GM23248 (cell line): ENCODE measurements at regions not wholly inside any gene's neighbourhood (a gene's known extent, or its start where the extent isn't known, plus 50 kb on each side); places are given as distances from the start of the nearest gene placed in this dataset.

ENCODE experiments used
- DNase-seq: peaks from one replicate; pipeline ENCODE4 v3.0.0-alpha.2; 2015
- H2AFZ ChIP-seq: fragments of 200-600 bp; sonication (generic); 2 replicates; pipeline ENCODE4 v1.6.1; 2016; ENCODE audit warnings: antibody characterized with exemption
- H3F3A ChIP-seq: fragments of 200-600 bp; sonication (generic); 2 replicates; pipeline ENCODE4 v1.6.1; 2016; ENCODE audit warnings: mild to moderate bottlenecking, antibody characterized with exemption, mixed run types; ENCODE audit not compliant: insufficient read depth
- H3K27ac ChIP-seq: fragments of 200-600 bp; sonication (generic); 2 replicates; pipeline ENCODE4 v1.5.1; 2016; ENCODE audit warnings: mild to moderate bottlenecking
- H3K27me3 ChIP-seq: fragments of 200-600 bp; sonication (generic); replicated peaks from 2 replicates; pipeline ENCODE4 v1.6.1; 2016; ENCODE audit warnings: mild to moderate bottlenecking; ENCODE audit not compliant: insufficient read depth
- H3K36me3 ChIP-seq: fragments of 200-600 bp; sonication (generic); 2 replicates; pipeline ENCODE4 v1.6.1; 2016; ENCODE audit warnings: low read depth, mild to moderate bottlenecking
- H3K4me1 ChIP-seq: fragments of 200-600 bp; sonication (generic); 2 replicates; pipeline ENCODE4 v1.6.1; 2016; ENCODE audit warnings: mild to moderate bottlenecking; ENCODE audit not compliant: insufficient read depth
- H3K4me2 ChIP-seq: fragments of 200-600 bp; sonication (generic); one replicate; pipeline ENCODE4 v1.6.1; 2016; ENCODE audit warnings: mild to moderate bottlenecking; ENCODE audit not compliant: unreplicated experiment
- H3K4me3 ChIP-seq: fragments of 200-600 bp; sonication (generic); 2 replicates; pipeline ENCODE4 v1.5.1; 2016; ENCODE audit warnings: mild to moderate bottlenecking
- H3K79me2 ChIP-seq: fragments of 200-600 bp; sonication (generic); 2 replicates; pipeline ENCODE4 v1.6.1; 2016; ENCODE audit warnings: mild to moderate bottlenecking; ENCODE audit not compliant: insufficient read depth
- H3K9ac ChIP-seq: fragments of 200-600 bp; sonication (generic); 2 replicates; pipeline ENCODE4 v1.6.1; 2016; ENCODE audit warnings: mild to moderate bottlenecking
- H3K9me2 ChIP-seq: fragments of 200-600 bp; sonication (generic); 2 replicates; pipeline ENCODE4 v1.6.1; 2016; ENCODE audit warnings: mixed run types, mild to moderate bottlenecking, moderate library complexity; ENCODE audit not compliant: insufficient read depth
- H3K9me3 ChIP-seq: fragments of 200-600 bp; sonication (generic); one replicate; pipeline ENCODE4 v1.6.1; 2017; ENCODE audit warnings: low read depth
- H4K20me1 ChIP-seq: fragments of 200-600 bp; sonication (generic); 2 replicates; pipeline ENCODE4 v1.6.0; 2016; ENCODE audit not compliant: insufficient read depth
- EZH2 ChIP-seq: fragments of 200-600 bp; sonication (generic); IDR thresholded peaks from 2 replicates; pipeline ENCODE4 v1.6.1; 2018; ENCODE audit warnings: antibody characterized with exemption, mild to moderate bottlenecking; ENCODE audit not compliant: insufficient read depth, poor library complexity, severe bottlenecking
- EZH2phosphoT487 ChIP-seq: fragments of 200-600 bp; sonication (generic); IDR thresholded peaks from 2 replicates; pipeline ENCODE4 v1.6.1; 2018; ENCODE audit warnings: antibody characterized with exemption, moderate library complexity, mild to moderate bottlenecking, low read depth; ENCODE audit not compliant: insufficient read depth
- WGBS, 2 experiments: methylation state at CpG; one replicate each; pipeline ENCODE4 v1.1.6; 2015 to 2017; ENCODE audit warnings: low lambda C conversion rate in 2 of 2, low coverage in 1 of 2; ENCODE audit errors: missing lambda C conversion rate in 2 of 2; 5-methylcytosine and 5-hydroxymethylcytosine counted together
- in situ Hi-C: fragments of 300-500 bp; cut with MboI; formaldehyde crosslinking; loops from 2 replicates; pipeline ENCODE4 v1.15.0; 2020

- WGBS, 2 experiments, result 96 to 99% methylated on average over 4 of the region's 4 CpGs
- H2AFZ ChIP-seq, result no peak overlapping the region
- TF ChIP-seq EZH2 (no peak), EZH2phosphoT487 (no peak)
Measured at GRCh38 chr3:143206955-143207337, 87.4 kb downstream of the CHST2 start.

GRCh38 chr3:143207338-143207961 is 87.9 kb downstream of the CHST2 start:
- Histone ChIP-seq H2AFZ (no peak overlapping the region), H3K36me3 (no peaks in the 10 kb centered on the region), H3K4me2 (no peak overlapping the region), H3K9me3 (no peaks in the 10 kb centered on the region), H3K79me2 (no peaks in the 10 kb centered on the region), H3K4me3 (no peak overlapping the region), H4K20me1 (no peaks in the 10 kb centered on the region), H3K27me3 (no peaks in the 10 kb centered on the region), H3K27ac (no peak overlapping the region), H3K9ac (no peak overlapping the region), H3K4me1 (0 out of 2 replicates have a peak, but pooled peaks cover 6% of the 10 kb centered on the region), H3F3A (peaks cover 7% of the 10 kb centered on the region; the same call in 1 of the 2 replicates), H3K9me2 (no peaks in the 10 kb centered on the region)
- no peak for TF ChIP-seq EZH2
- no peak for TF ChIP-seq EZH2phosphoT487
- in situ Hi-C loops, result no loop called here
- peak; percentile 48 for DNase-seq
- 68 to 82% methylated on average over 1 of the region's 1 CpG for WGBS, 2 experiments

More at GRCh38 chr3:143206955-143207337, 87.4 kb downstream of the CHST2 start:
- Histone ChIP-seq H3F3A (peaks cover 7% of the 10 kb centered on the region; the same call in 1 of the 2 replicates), H3K4me3 (no peak overlapping the region), H4K20me1 (no peaks in the 10 kb centered on the region), H3K4me2 (no peak overlapping the region), H3K27me3 (no peaks in the 10 kb centered on the region), H3K9ac (no peak overlapping the region), H3K9me3 (no peaks in the 10 kb centered on the region), H3K27ac (no peak overlapping the region), H3K9me2 (no peaks in the 10 kb centered on the region), H3K4me1 (0 out of 2 replicates have a peak, but pooled peaks cover 6% of the 10 kb centered on the region), H3K36me3 (no peaks in the 10 kb centered on the region), H3K79me2 (no peaks in the 10 kb centered on the region)
- DNase-seq, result no peak
- in situ Hi-C loops, result no loop called here

- Histone ChIP-seq H3K9ac (no peak overlapping the region), H4K20me1 (no peaks in the 10 kb centered on the region), H3K36me3 (no peaks in the 10 kb centered on the region), H3K4me2 (no peak overlapping the region), H3K9me3 (no peaks in the 10 kb centered on the region), H3F3A (peaks cover 7% of the 10 kb centered on the region; the same call in 1 of the 2 replicates), H3K79me2 (no peaks in the 10 kb centered on the region), H3K27me3 (no peaks in the 10 kb centered on the region), H2AFZ (no peak overlapping the region), H3K9me2 (no peaks in the 10 kb centered on the region), H3K27ac (no peak overlapping the region), H3K4me1 (0 out of 2 replicates have a peak, but pooled peaks cover 6% of the 10 kb centered on the region), H3K4me3 (no peak overlapping the region)
- 78 to 79% methylated on average over 3 of the region's 3 CpGs for WGBS, 2 experiments
- no peak for DNase-seq
- in situ Hi-C loops, result no loop called here
- TF ChIP-seq EZH2 (no peak), EZH2phosphoT487 (no peak)
Measured at GRCh38 chr3:143208976-143209714, 89.6 kb downstream of the CHST2 start.

GRCh38 chr3:143209715-143210059 is 90.1 kb downstream of the CHST2 start:
- no peak for TF ChIP-seq EZH2phosphoT487
- TF ChIP-seq EZH2, result no peak
- Histone ChIP-seq H3K36me3 (no peaks in the 10 kb centered on the region), H3K79me2 (no peaks in the 10 kb centered on the region), H3K4me3 (no peak overlapping the region), H3K9me2 (no peaks in the 10 kb centered on the region), H3K4me2 (no peak overlapping the region), H4K20me1 (no peaks in the 10 kb centered on the region), H3K27ac (no peak overlapping the region), H3K27me3 (no peaks in the 10 kb centered on the region), H3K4me1 (0 out of 2 replicates have a peak, but pooled peaks cover 6% of the 10 kb centered on the region), H3F3A (peaks cover 7% of the 10 kb centered on the region; the same call in 1 of the 2 replicates), H3K9ac (no peak overlapping the region), H2AFZ (no peak overlapping the region), H3K9me3 (no peaks in the 10 kb centered on the region)
- in situ Hi-C loops, result no loop called here
- 64% methylated on average over 4 of the region's 4 CpGs for WGBS, 2 experiments
- DNase-seq, result no peak
